ENCODE measurements at regions not wholly inside any gene's neighbourhood (a gene's known extent, or its start where the extent isn't known, plus 50 kb on each side); places are given as distances from the start of the nearest gene placed in this dataset.
"Not testable (repeated sequence)": the region's sequence is repeated elsewhere in the genome, so short reads cannot be mapped to it uniquely, and the experiment has no call there.

DNA sequence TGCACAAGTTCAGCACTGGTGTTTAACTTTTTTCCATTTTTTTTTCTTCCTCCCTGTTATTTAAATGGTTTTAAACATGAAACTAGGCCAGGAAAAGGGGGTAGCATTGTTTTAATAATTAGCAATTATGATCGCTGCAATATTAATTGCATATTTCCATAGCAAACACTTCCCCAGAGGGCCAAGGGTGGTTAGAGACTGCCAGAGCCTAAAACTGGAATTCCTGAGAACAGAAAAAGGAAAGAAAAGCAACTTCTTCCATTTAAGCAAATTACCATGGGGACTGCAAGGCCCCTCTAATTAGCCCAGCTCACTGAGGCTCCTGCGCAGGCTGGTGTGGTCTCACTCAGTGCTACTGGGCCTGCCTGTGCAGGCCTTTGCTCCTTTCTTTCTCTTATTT is 201.5 kb downstream of the SMAD2 start:
- no peak for DNase-seq (ENCODE audit: low read depth in 2 of 2)

DNA sequence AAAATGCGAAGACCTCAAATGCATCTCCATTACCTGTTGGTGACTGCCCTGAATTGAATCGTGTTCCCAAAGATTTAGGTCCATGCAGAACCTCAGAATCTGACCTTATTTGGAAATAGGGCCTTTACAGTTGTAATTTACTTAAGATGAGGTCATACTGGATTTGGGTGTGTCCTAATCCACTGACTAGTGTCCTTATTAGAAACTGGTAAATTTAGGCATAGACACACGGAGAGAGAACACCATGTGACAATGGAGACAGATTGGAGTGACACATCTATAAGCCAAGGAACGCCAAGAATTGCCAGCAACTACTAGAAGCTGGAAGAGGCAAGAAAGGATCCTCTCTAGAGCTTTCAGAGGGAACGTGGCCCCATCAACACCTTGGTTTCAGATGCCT is 203.1 kb downstream of the SMAD2 start:
- no peak for DNase-seq (ENCODE audit: low read depth in 2 of 2)

DNA sequence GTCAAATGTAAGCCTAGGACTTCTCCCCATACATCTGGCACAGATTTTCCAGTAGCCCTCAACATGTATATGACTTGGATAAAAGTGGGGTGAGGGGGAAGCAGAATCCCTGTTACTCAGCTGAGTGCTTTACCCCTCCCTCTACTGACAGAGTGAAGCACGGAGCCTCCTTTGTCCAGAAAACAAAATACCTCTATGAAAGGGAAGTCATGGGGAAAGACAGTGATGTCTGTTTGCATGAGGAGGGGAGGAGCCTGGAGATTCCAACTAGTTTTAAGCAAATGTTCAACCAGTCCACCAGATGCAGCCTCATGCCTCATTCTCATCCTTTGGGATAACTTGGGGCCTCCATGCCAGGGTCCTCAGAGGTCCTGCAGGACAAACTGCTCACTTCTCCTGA is 203.9 kb downstream of the SMAD2 start:
- DNase-seq (ENCODE audit: low read depth in 2 of 2) = no peak

DNA sequence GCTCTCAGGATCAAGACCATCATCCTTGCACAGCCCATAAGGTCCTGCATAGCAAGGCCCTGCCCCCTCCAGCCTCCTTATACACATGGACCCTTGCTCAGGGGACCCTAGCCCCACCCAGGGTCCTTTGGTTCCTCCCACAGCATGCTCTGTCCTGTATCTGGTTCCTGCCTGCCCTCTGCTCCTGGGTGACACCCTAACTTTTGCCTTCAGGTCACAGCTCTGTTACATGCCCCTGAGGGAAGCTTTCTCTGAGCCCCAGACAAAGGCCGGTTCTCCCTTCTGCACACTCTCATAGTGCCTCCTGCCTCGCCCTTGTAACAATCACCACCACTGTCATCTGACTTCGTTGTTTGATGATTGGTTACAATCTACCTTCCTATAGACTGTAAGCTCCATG is 204.8 kb downstream of the SMAD2 start:
- DNase-seq (ENCODE audit: low read depth in 2 of 2) = no peak

DNA sequence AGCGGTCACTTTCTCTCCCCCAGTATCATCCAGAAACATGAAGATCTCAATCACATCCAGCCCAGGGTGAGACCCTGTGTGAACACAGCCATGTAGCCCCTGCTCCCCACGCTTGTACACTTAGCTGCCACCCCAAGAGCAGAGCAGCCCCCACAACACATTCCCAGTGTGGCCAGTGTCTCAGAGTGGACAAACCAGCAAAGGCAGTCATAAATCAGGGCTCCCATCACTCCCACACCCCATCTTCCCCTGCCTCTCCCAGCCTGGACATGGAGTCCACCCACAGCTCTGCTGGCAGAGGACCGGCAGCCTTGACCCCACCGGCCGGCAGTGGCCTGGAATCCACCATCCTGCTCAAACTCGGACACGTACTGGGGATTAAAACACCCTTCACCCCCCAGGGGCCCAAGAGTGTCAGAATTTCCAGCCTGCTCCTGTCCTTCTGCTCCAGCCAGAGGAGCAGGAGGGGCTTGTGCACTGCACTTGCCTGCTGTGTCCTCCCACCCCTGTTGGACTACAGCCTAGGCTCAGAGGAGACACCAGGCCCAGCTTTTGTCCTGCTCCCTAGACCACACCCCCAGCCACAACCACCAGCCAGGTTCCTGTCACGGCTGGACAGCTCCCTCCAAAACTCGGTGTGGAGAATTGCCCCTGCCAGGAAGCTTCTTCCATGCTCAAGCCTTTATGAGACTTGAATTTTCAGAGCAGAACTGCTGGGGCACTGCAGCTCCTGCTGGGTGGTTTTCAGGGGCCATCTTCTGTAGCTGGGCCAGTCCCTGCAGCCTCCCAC is 206.1 kb downstream of the SMAD2 start:
- DNase-seq (ENCODE audit: low read depth in 2 of 2) = no peak

DNA sequence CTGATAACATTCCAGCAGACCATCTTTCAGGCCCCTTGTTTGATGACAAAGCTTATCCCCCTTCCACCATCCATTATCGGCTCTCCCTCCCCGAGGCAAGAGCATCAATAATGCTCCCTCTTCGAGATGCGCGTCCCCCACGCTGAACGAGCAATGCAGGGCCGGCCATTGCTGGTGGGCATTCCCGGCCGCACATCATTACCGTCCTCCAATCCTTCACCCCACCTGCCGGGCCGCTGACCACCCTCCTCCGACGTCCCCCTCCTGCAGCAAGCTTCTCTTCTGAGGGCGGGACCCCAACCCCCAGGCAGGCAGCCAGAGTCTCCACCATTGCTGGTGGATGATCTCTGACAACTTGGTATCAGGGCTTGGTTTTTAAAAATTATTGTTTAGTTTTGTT is 208.6 kb downstream of the SMAD2 start:
- no peak for DNase-seq (ENCODE audit: low read depth in 2 of 2)

DNA sequence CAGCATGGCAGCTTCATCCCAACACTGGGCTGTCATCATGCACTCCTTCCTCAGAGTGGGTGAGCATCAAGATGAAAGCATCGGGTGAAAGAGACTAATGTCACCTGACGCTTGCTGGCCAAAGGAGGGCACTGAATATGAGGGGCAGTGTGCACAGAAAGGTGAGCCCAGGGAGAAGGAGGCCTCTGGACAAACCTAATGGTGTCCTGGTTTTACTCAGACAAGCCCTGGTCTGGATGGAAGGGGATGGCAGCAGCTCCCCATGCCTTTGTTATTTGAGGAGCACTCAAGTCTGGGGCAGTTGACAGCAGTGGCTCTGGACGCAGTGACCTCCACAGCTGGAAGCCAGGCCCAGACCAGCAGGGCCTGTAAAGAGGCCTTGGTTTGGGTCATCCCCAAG is 209.7 kb downstream of the SMAD2 start:
- no peak for DNase-seq (ENCODE audit: low read depth in 2 of 2)

DNA sequence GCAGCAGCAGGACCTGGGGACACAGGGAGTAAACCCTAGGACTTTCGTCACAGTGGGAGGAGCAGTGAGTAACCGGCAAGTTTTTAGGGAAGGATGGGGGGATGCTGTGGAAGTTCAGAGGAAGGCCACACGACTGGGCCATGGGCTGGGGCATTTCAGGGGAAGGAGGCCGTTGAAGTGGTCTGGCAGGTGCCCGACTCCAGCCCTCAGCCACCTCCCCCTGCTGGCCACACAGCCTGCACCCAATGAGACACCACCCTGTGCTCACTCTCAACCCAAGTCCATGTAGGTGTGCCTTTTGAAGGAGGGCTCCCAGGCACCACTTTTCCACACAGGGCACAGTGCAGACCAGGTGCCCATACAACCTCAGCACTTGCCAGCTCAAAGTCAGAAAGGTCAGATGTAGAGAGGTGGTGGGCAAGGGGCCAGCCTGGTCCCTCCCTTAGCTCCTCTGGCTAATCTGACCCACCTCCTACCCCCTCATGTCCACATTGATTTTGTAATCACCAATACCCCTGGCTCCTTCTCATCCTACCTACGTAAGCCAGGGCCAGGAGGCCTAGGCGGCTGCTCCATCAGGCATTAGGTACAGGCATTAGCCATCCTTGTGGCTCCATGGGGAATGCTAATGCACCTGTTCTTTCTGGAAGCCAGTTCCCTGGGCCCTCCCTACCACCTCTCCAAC is 211.2 kb downstream of the SMAD2 start:
- DNase-seq (ENCODE audit: low read depth in 2 of 2) = no peak

DNA sequence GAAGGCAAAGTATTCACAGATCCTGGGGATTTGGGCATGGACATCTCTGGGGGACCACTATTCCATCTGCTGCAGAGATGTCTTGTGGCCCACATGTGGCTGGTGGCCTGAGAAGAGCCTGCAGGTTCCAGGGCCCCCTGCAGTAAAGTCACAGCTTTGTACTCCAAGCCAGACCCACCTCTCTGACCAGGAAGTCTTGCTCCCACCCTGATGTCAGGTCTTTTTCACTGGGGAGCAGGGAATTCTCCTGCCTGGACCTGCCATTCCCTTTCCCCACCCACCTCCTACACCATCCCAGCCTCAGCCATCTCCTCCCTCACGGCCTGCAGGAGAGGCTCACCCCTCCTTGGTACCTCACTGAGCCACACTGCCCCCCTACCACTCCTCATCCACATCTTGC is 211.8 kb downstream of the SMAD2 start:
- no peak for DNase-seq (ENCODE audit: low read depth in 2 of 2)

DNA sequence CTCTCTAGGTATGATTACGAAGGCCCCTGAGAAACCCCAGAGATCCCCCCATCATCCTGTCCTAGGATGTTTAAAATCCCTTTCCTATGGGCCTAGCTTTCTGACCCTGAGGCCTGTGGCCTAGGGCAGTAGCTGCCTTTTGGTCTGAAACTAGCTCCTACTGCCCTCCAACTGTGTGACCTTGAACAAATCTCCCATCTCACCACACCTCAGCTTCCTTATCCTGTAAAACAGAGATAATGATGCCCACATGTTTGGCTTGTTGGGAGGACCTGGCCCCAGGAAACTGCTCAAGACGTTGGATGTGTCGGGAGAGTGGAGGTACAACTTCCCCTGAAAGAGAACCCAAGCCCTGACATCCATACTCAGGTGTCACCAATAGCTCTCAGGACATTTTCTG is 213.2 kb downstream of the SMAD2 start:
- no peak for DNase-seq (ENCODE audit: low read depth in 2 of 2)

DNA sequence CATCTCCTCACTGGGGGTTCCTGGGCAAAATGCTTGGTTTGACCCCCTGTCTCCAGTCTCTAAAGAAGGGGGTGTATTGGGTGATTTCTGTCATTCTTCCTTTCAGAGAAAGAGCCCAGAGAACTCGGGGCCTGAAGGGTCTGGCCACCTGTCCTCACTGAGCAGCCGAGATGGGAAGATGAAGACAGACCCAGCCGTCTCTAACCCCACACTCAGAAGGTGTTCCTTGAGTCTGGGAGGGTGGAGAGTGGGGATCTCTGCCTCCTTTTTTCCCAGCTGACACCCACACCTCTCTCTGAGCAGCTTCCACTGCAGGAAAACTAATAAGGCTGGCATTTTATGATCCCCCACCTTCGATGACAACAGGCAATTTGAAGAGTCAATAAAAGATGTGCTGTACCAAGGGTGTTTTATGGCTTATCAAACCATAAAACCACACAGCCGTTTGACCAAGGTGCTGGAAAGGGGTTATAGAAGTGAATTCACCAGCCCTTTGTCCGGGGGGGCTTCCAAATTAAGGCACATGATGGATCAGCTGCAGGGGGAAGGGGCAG is 213.8 kb downstream of the SMAD2 start:
- DNase-seq (ENCODE audit: low read depth in 2 of 2) = no peak

DNA sequence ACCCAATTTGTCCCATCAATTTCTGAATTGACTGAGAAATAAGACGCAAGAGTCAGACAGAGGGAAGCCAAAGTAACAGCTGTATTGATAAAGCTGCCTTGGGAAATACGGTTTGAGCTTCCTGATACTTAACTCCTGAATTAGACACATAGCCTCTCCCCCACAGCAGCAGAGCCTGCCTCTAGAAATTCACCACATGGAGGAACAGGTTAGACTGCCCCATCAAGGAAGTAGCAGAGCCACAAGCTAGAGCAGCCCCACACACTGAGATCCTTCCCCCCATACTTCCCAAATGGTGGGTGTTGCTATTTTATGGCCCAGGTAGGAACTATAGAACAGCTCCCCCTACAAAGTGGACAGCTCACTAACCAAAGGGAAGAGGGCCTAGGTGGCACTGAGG is 220.0 kb downstream of the SMAD2 start:
- DNase-seq (ENCODE audit: low read depth in 2 of 2) = no peak

DNA sequence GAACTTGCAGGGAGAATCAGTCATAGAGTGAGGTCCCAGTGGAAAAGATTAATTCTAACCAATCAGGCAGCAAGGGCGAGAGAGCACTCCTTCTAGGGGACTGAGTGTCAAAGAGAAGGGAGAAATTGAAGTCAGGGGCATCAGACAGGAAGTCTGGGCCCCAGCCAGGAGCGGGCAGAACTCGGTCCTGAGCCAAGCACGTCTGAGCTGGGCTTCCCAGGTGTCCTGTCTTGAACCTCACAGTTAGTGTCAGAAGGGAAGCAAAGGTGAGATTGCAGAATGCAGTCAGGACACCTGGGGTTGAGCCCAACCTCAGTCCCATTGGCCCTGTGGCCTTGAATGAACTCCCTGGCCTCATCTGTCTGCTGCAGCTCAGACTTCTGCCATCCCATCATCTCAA is 220.9 kb downstream of the SMAD2 start:
- DNase-seq (ENCODE audit: low read depth in 2 of 2) = no peak

DNA sequence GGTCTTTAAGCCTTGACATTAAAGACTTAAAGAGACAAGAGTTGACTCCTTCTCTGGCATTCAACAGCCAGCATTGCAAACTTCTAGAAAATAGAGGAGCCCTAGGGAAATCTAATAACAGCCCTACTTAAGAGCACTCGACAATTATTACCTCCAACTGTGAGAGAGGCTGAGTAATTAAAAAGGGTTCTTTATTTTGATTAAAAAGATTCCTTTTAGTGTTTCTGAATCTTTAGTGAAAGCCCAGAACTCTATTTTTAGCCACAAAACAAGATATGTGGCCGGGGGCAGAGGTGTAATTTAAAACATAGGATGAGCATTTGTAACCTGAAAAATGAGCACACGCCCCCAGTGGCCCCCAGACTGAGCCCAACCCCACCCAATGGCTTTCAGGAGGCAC is 222.3 kb downstream of the SMAD2 start:
- no peak for DNase-seq (ENCODE audit: low read depth in 2 of 2)

DNA sequence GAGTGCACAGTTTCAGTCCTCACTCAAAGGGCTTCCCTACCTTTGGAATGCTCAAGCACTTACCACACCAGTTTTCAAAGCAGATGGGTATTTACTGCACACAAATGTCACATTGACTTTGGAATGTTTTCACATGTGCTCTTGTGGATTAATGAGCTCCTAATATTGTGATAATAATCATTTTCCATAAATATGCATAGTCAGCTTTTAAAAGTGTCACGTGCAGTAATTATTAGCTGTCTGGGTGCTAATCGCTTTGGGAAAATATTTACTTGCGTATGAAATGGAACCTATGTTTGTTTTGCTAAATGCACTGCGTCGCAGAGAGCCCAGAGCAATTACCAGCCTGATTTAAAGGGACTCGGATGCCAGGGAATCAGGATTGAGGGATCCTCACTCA is 229.3 kb downstream of the SMAD2 start:
- no peak for DNase-seq (ENCODE audit: low read depth in 2 of 2)

DNA sequence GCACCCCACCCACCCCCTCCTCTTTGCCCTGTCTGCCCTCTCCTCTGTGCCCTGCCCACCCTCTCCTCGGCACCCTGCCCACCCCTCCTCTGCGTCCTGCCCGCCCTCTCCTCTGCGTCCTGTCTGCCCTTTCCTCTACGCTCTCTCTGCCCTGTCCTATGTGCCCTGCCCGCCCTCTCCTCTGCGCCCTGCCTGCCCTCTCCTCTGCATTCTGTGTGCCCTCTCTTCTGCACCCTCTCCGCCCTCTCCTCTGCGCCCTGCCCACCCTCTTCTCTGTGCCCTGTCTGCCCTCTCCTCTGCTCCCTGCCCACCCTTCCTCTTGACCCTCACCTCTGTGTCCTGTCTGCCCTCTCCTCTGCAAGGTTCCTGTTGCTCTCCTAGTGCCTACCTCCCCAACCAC is 233.6 kb downstream of the SMAD2 start:
- no peak for DNase-seq (ENCODE audit: low read depth in 2 of 2)

DNA sequence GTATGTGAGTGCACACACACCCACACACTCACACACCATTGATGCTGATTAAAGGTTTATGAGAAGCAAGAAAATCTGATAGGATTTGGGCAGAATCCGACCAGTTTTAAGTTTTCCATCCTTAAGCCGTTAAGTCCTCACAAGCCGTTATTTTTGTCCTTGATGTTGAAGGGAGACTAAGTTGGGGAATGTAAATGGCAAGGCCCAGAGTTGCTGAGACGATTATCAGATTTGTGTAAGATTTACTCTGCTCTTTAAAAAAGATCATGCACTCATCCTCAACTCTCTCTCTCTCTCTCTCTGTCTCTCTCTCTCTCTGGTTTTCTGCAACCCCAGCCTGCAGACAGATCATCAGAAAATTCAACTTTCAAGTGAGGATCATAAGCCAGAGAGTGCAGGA is 238.8 kb downstream of the SMAD2 start:
- DNase-seq (ENCODE audit: low read depth in 2 of 2) = no peak

DNA sequence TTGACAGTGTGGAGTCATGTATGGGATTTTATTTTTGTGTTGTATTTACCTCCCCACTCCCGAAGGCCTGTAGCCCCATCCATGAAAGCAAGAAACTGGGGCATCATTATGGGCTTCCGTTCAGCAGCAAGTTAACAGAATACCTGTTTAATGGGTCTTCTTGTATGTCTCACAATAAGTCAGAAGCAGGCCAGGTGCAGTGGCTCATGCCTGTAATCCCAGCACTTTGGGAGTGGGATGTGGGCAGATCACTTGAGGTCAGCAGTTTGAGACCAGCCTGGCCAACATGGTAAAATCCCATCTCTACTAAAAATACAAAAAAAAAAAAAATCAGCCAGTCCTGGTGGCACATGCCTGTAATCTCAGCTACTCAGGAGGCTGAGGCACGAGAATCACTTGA is 239.7 kb downstream of the SMAD2 start:
- not testable (repeated sequence) for DNase-seq (ENCODE audit: low read depth in 2 of 2)

DNA sequence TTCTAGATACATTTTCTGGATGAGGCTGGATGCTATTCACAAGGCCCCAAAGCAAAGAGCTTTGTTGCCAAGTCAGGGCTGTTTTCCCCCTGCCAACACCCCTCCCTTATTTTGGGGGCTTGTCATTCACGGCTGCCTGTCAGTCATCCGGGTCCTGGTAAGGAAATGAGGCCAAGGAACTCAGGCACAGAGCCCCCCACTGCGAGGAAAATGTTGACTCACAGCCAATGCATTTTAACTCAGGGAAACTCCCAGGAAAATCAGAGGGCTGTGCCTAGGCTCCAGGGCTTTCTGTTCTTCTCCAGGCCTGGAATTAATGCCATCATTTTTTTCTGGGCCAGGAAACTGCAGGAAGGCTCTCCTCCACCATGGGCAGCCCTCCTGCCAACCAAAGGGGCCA is 241.1 kb downstream of the SMAD2 start:
- DNase-seq (ENCODE audit: low read depth in 2 of 2) = no peak

DNA sequence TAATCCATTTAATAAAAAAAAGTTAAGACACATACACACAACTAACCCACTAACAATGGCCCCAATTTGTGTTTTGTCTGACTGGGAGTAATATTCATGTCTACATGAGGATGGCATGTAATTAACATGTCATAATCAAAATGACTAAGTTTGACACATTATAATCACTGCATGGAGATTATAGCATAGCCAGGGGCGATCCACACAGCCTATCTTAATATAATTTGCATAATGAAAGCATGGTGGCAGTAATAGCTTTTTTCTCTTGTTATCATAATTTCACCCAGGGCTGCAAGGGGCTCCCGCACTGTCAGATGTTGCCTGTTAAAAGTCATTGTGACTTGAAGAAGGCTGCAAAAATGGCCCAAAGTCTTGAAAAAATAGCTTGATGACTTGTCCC is 243.7 kb downstream of the SMAD2 start:
- no peak for DNase-seq (ENCODE audit: low read depth in 2 of 2)

DNA sequence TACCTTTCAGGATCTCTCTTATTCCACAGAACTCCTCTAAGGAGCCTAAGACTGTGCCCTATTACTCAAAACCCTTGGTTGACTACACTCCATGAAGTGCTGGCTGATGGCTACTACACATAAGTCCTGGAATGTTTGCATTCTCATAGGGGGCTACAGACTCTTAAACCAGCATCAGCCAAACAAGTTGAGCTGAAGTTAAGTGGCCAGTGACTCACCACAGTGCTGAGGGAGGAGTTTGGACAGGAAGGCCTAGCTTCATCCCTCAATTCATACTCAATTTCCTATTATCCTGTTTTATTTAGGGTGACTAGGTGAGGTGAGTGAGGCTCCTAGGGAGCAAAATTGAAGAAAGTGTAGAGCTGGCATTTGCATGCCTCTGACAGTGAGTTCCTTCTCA is 246.7 kb downstream of the SMAD2 start:
- DNase-seq (ENCODE audit: low read depth in 2 of 2) = no peak

DNA sequence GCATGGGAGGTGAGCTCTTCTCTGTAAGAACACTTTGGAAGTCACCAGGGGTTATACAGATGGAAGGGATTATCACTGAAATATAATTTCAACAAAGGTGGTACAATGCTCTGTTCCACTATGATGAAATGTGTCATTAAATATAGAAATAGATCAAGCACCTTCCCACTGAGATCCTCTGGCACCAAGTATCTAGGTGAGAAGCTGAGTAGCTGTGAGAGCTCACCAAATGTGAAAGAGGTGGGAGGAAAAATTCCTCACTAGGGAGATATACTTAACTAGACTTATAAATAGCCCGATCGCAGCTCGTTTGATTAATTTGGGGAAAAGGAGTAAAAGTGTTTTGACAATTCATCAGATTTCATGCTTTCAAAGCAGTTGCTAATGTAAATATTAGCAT is 247.6 kb downstream of the SMAD2 start:
- no peak for DNase-seq (ENCODE audit: low read depth in 2 of 2)

DNA sequence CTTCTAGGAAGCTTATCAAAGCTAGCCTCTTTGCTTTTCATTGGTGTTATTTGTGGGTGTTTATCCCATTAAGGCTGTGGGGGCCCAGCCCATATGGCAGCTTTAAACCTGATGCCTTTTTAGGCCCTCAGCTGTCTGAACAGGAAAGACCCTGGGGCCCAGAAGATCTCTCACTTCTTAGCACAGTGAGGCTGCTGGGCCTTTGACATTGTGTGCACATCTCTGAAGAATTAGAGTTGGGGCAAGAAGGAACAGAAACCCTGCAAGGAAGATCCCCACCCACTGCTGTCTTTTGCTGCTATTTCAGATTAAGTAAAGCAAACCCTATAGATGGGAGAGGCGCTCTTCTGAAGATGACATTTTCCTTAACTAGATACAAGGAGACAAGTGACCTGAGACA is 250.0 kb downstream of the SMAD2 start:
- DNase-seq (ENCODE audit: low read depth in 2 of 2) = no peak
